ENCODE measurements at regions not wholly inside any gene's neighbourhood (a gene's known extent, or its start where the extent isn't known, plus 50 kb on each side); places are given as distances from the start of the nearest gene placed in this dataset.

DNA sequence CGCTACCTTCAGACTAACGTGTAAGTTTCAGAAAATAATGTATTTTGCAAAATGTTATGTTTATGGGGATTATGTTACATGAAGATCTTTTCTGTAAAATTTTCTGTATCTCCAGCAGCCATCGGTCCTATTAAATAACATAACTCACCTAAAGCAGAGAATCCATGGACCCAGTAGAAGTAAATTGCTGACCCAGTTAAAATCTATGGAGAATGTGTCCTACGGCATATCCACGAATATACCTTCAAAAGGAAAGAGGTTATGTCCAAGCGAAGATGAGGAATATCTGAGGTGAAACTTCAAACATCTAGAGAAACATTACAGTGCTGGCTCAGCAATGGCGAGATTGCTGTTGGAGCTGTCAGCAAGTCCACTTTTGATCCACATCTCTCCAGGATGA lies 492.2 kb upstream of the ADAMTS16 start:
- H3K9me3 ChIP-seq (ENCODE audit: control insufficient read depth, insufficient read depth, low read length), result no peaks in the 10 kb centered on the region

GRCh38 chr5:4651806-4652565 lies 488.1 kb upstream of the ADAMTS16 start:
- no peak overlapping the region for H3K27ac ChIP-seq (ENCODE audit: low read length)
- H3K4me3 ChIP-seq (ENCODE audit: low read length), result no peak overlapping the region
- DNase-seq (ENCODE audit: low read depth, low spot score), result no peak
- H3K36me3 ChIP-seq (ENCODE audit: control insufficient read depth, insufficient read depth, low read length), result no peaks in the 10 kb centered on the region
- H3K4me1 ChIP-seq (ENCODE audit: control insufficient read depth, insufficient read depth, low read length), result no peaks in the 10 kb centered on the region
- WGBS (ENCODE audit: insufficient coverage, insufficient read length), result no CpG with 5 or more reads among the region's 6 CpGs
- no peaks in the 10 kb centered on the region for H3K9me3 ChIP-seq (ENCODE audit: control insufficient read depth, insufficient read depth, low read length)
- no peaks in the 10 kb centered on the region for H3K27me3 ChIP-seq (ENCODE audit: control insufficient read depth, insufficient read depth, low read length)

More for the DNA sequence above, 492.2 kb upstream of the ADAMTS16 start:
- H3K36me3 ChIP-seq (ENCODE audit: control insufficient read depth, insufficient read depth, low read length), result no peaks in the 10 kb centered on the region
- DNase-seq (ENCODE audit: low read depth, low spot score), result no peak
- H3K27ac ChIP-seq (ENCODE audit: low read length), result no peak overlapping the region
- no peak overlapping the region for H3K4me3 ChIP-seq (ENCODE audit: low read length)
- WGBS (ENCODE audit: insufficient coverage, insufficient read length), result no CpG with 5 or more reads among the region's 7 CpGs
- H3K27me3 ChIP-seq (ENCODE audit: control insufficient read depth, insufficient read depth, low read length), result no peaks in the 10 kb centered on the region
- no peaks in the 10 kb centered on the region for H3K4me1 ChIP-seq (ENCODE audit: control insufficient read depth, insufficient read depth, low read length)

GRCh38 chr5:4653475-4653874 lies 486.7 kb upstream of the ADAMTS16 start:
- no peaks in the 10 kb centered on the region for H3K27me3 ChIP-seq (ENCODE audit: control insufficient read depth, insufficient read depth, low read length)
- WGBS (ENCODE audit: insufficient coverage, insufficient read length), result no CpG with 5 or more reads among the region's 1 CpG
- H3K36me3 ChIP-seq (ENCODE audit: control insufficient read depth, insufficient read depth, low read length), result no peaks in the 10 kb centered on the region
- DNase-seq (ENCODE audit: low read depth, low spot score), result no peak
- H3K27ac ChIP-seq (ENCODE audit: low read length), result no peak overlapping the region
- H3K4me1 ChIP-seq (ENCODE audit: control insufficient read depth, insufficient read depth, low read length), result no peaks in the 10 kb centered on the region
- no peak overlapping the region for H3K4me3 ChIP-seq (ENCODE audit: low read length)
- H3K9me3 ChIP-seq (ENCODE audit: control insufficient read depth, insufficient read depth, low read length), result no peaks in the 10 kb centered on the region

DNA sequence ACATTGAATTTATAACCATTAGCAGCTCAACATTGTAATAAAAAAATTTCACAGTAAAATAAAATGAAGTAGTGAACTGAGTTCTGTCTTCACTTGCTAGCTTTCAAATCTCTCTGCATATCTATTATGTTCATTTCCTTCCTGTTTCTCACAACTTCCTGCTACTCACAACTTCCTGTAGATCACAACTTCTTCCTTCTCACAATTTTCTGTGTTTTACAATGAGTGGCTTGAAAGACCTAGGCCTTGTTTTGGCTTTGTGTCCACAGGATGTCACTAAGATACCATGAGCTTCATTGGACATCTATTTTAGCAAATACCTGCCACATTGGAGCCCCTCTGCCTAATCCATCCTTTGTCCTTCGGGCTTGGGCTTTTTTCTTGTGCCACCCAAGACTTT lies 480.3 kb upstream of the ADAMTS16 start:
- Histone ChIP-seq H3K36me3 (ENCODE audit: control insufficient read depth, insufficient read depth, low read length) (no peaks in the 10 kb centered on the region), H3K4me3 (ENCODE audit: low read length) (no peak overlapping the region), H3K27me3 (ENCODE audit: control insufficient read depth, insufficient read depth, low read length) (no peaks in the 10 kb centered on the region), H3K4me1 (ENCODE audit: control insufficient read depth, insufficient read depth, low read length) (no peaks in the 10 kb centered on the region), H3K9me3 (ENCODE audit: control insufficient read depth, insufficient read depth, low read length) (no peaks in the 10 kb centered on the region), H3K27ac (ENCODE audit: low read length) (no peak overlapping the region)
- no CpG with 5 or more reads among the region's 1 CpG for WGBS (ENCODE audit: insufficient coverage, insufficient read length)
- no peak for DNase-seq (ENCODE audit: low read depth, low spot score)

DNA sequence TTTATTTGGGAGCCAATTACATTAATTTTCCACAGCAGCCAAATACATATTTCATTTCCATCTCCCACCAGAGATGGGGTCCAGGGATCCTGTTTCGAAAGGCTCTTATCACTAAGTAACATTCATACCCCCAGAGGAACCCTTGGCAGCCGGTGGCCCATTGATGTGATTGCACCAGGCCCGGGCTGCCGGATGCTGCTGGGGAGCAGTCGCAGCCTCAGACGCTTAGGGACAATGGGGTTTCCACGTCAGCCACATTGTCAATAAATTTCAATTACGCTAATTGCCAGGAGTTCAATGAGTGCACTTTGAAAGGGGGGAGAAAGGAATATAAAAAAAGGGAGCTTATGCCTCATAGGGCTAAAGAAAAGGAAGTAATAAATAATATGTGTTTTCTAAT lies 478.8 kb upstream of the ADAMTS16 start:
- Histone ChIP-seq H3K4me1 (ENCODE audit: control insufficient read depth, insufficient read depth, low read length) (no peaks in the 10 kb centered on the region), H3K27ac (ENCODE audit: low read length) (no peak overlapping the region), H3K36me3 (ENCODE audit: control insufficient read depth, insufficient read depth, low read length) (no peaks in the 10 kb centered on the region), H3K9me3 (ENCODE audit: control insufficient read depth, insufficient read depth, low read length) (no peaks in the 10 kb centered on the region), H3K27me3 (ENCODE audit: control insufficient read depth, insufficient read depth, low read length) (no peaks in the 10 kb centered on the region), H3K4me3 (ENCODE audit: low read length) (no peak overlapping the region)
- no peak for DNase-seq (ENCODE audit: low read depth, low spot score)
- no CpG with 5 or more reads among the region's 8 CpGs for WGBS (ENCODE audit: insufficient coverage, insufficient read length)

- no peak for DNase-seq (ENCODE audit: low read depth, low spot score)
- no peak overlapping the region for H3K4me3 ChIP-seq (ENCODE audit: low read length)
- no CpG with 5 or more reads among the region's 7 CpGs for WGBS (ENCODE audit: insufficient coverage, insufficient read length)
These were observed 478.3 kb upstream of the ADAMTS16 start for GRCh38 chr5:4661836-4662235.

DNA sequence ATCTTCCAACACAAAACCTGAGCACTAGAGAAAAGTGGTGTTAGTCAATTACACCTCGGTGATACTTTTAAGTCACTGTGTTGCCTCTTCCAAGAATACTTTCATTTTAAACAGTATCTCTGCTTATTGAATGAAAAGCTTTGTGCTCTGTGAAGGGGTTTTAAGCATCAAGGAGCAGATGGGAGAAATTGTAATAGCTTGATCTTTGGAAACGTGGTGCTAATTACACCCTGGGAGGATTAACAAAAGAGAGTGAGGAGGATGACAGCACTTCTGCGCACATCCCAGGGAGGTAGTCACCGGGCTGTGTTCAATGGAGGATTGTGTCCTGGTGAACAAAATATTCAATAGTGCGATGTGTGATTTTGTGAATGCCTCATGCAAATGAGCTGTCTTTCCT lies 477.4 kb upstream of the ADAMTS16 start:
- Histone ChIP-seq H3K27ac (ENCODE audit: low read length) (no peak overlapping the region), H3K27me3 (ENCODE audit: control insufficient read depth, insufficient read depth, low read length) (no peaks in the 10 kb centered on the region), H3K9me3 (ENCODE audit: control insufficient read depth, insufficient read depth, low read length) (no peaks in the 10 kb centered on the region), H3K4me1 (ENCODE audit: control insufficient read depth, insufficient read depth, low read length) (no peaks in the 10 kb centered on the region), H3K36me3 (ENCODE audit: control insufficient read depth, insufficient read depth, low read length) (no peaks in the 10 kb centered on the region), H3K4me3 (ENCODE audit: low read length) (no peak overlapping the region)
- no peak for DNase-seq (ENCODE audit: low read depth, low spot score)
- no CpG with 5 or more reads among the region's 5 CpGs for WGBS (ENCODE audit: insufficient coverage, insufficient read length)

More at GRCh38 chr5:4661836-4662235, 478.3 kb upstream of the ADAMTS16 start:
- Histone ChIP-seq H3K36me3 (ENCODE audit: control insufficient read depth, insufficient read depth, low read length) (no peaks in the 10 kb centered on the region), H3K27ac (ENCODE audit: low read length) (no peak overlapping the region), H3K9me3 (ENCODE audit: control insufficient read depth, insufficient read depth, low read length) (no peaks in the 10 kb centered on the region), H3K4me1 (ENCODE audit: control insufficient read depth, insufficient read depth, low read length) (no peaks in the 10 kb centered on the region), H3K27me3 (ENCODE audit: control insufficient read depth, insufficient read depth, low read length) (no peaks in the 10 kb centered on the region)

DNA sequence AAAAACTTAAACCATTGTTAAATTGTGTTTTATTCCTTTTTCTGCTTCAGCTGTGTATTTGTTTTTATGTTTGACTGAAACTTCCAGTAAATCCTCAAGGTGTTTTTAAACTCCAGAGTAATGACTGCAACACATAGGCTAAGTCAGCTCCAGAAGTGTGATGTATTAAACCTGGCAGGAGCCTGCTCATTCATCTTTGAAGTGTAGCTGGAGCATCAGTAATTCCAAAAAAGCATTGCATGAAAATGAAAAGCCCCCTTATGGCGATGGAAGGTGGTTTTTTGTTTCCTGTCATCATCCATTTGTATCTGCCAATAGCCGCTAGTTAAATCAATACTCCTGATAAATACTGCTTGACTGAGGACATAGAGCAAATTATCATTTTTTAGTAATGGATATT lies 474.2 kb upstream of the ADAMTS16 start:
- Histone ChIP-seq H3K4me1 (ENCODE audit: control insufficient read depth, insufficient read depth, low read length) (no peaks in the 10 kb centered on the region), H3K27me3 (ENCODE audit: control insufficient read depth, insufficient read depth, low read length) (no peaks in the 10 kb centered on the region), H3K36me3 (ENCODE audit: control insufficient read depth, insufficient read depth, low read length) (no peaks in the 10 kb centered on the region), H3K9me3 (ENCODE audit: control insufficient read depth, insufficient read depth, low read length) (no peaks in the 10 kb centered on the region), H3K27ac (ENCODE audit: low read length) (no peak overlapping the region), H3K4me3 (ENCODE audit: low read length) (no peak overlapping the region)
- WGBS (ENCODE audit: insufficient coverage, insufficient read length), result no CpG with 5 or more reads among the region's 2 CpGs
- no peak for DNase-seq (ENCODE audit: low read depth, low spot score)

GRCh38 chr5:4674166-4674565 lies 466.0 kb upstream of the ADAMTS16 start:
- Histone ChIP-seq H3K4me3 (ENCODE audit: low read length) (no peak overlapping the region), H3K9me3 (ENCODE audit: control insufficient read depth, insufficient read depth, low read length) (no peaks in the 10 kb centered on the region), H3K36me3 (ENCODE audit: control insufficient read depth, insufficient read depth, low read length) (no peaks in the 10 kb centered on the region), H3K27me3 (ENCODE audit: control insufficient read depth, insufficient read depth, low read length) (no peaks in the 10 kb centered on the region), H3K4me1 (ENCODE audit: control insufficient read depth, insufficient read depth, low read length) (no peaks in the 10 kb centered on the region), H3K27ac (ENCODE audit: low read length) (no peak overlapping the region)
- no CpG with 5 or more reads among the region's 1 CpG for WGBS (ENCODE audit: insufficient coverage, insufficient read length)
- no peak for DNase-seq (ENCODE audit: low read depth, low spot score)

- no peaks in the 10 kb centered on the region for H3K4me1 ChIP-seq (ENCODE audit: control insufficient read depth, insufficient read depth, low read length)
- no peaks in the 10 kb centered on the region for H3K27me3 ChIP-seq (ENCODE audit: control insufficient read depth, insufficient read depth, low read length)
- no peak overlapping the region for H3K4me3 ChIP-seq (ENCODE audit: low read length)
- H3K9me3 ChIP-seq (ENCODE audit: control insufficient read depth, insufficient read depth, low read length), result no peaks in the 10 kb centered on the region
- H3K27ac ChIP-seq (ENCODE audit: low read length), result no peak overlapping the region
- H3K36me3 ChIP-seq (ENCODE audit: control insufficient read depth, insufficient read depth, low read length), result no peaks in the 10 kb centered on the region
- DNase-seq (ENCODE audit: low read depth, low spot score), result no peak
- no CpG with 5 or more reads among the region's 4 CpGs for WGBS (ENCODE audit: insufficient coverage, insufficient read length)
These were observed 463.2 kb upstream of the ADAMTS16 start for GRCh38 chr5:4676934-4677333.

- H3K4me3 ChIP-seq (ENCODE audit: low read length), result no peak overlapping the region
- no peaks in the 10 kb centered on the region for H3K36me3 ChIP-seq (ENCODE audit: control insufficient read depth, insufficient read depth, low read length)
- no peaks in the 10 kb centered on the region for H3K4me1 ChIP-seq (ENCODE audit: control insufficient read depth, insufficient read depth, low read length)
- no peaks in the 10 kb centered on the region for H3K9me3 ChIP-seq (ENCODE audit: control insufficient read depth, insufficient read depth, low read length)
- DNase-seq (ENCODE audit: low read depth, low spot score), result no peak
- no peak overlapping the region for H3K27ac ChIP-seq (ENCODE audit: low read length)
- no peaks in the 10 kb centered on the region for H3K27me3 ChIP-seq (ENCODE audit: control insufficient read depth, insufficient read depth, low read length)
These were observed 455.2 kb upstream of the ADAMTS16 start for GRCh38 chr5:4684946-4685345.

Measured in iPS DF 6.9 (cell line).